Parathyroid adenoma (tissue), 2 donors: ENCODE measurements at regions not wholly inside any gene's neighbourhood (a gene's known extent, or its start where the extent isn't known, plus 50 kb on each side); places are given as distances from the start of the nearest gene placed in this dataset.

Experiments
- H2AFZ ChIP-seq: fragments of 300-600 bp; sonication (generic); one replicate; pipeline ENCODE4 v1.7.0; 2017; ENCODE audit warnings: antibody characterized with exemption, mild to moderate bottlenecking
- H3K27ac ChIP-seq: fragments of 300-600 bp; sonication (generic); one replicate; pipeline ENCODE4 v1.7.0; 2017
- H3K27me3 ChIP-seq: fragments of 300-600 bp; sonication (generic); one replicate; pipeline ENCODE4 v1.7.0; 2017; ENCODE audit warnings: low read length; ENCODE audit not compliant: control insufficient read depth, insufficient read depth
- H3K36me3 ChIP-seq: fragments of 300-600 bp; sonication (generic); one replicate; pipeline ENCODE4 v1.7.0; 2017; ENCODE audit warnings: low read length; ENCODE audit not compliant: control insufficient read depth, insufficient read depth
- H3K4me1 ChIP-seq: fragments of 300-600 bp; sonication (generic); one replicate; pipeline ENCODE4 v1.7.0; 2017; ENCODE audit warnings: control low read depth
- H3K4me2 ChIP-seq: fragments of 300-600 bp; sonication (generic); one replicate; pipeline ENCODE4 v1.7.0; 2017; ENCODE audit warnings: low read length
- H3K4me3 ChIP-seq: fragments of 300-600 bp; sonication (generic); one replicate; pipeline ENCODE4 v1.7.0; 2017; ENCODE audit warnings: low read depth, low read length
- H3K79me2 ChIP-seq: fragments of 300-600 bp; sonication (generic); one replicate; pipeline ENCODE4 v1.7.0; 2017; ENCODE audit warnings: control low read depth
- H3K9ac ChIP-seq: fragments of 300-600 bp; sonication (generic); one replicate; pipeline ENCODE4 v1.7.0; 2017; ENCODE audit warnings: mild to moderate bottlenecking
- H3K9me3 ChIP-seq: fragments of 300-600 bp; sonication (generic); one replicate; pipeline ENCODE4 v1.7.0; 2017; ENCODE audit warnings: low read length; ENCODE audit not compliant: control insufficient read depth
- CTCF ChIP-seq: fragments of 300-600 bp; sonication (generic); IDR thresholded peaks from one replicate; pipeline ENCODE4 v1.7.0; 2017; ENCODE audit warnings: antibody characterized with exemption, mild to moderate bottlenecking
- donor health status: primary hyperparathyroidism.

DNA sequence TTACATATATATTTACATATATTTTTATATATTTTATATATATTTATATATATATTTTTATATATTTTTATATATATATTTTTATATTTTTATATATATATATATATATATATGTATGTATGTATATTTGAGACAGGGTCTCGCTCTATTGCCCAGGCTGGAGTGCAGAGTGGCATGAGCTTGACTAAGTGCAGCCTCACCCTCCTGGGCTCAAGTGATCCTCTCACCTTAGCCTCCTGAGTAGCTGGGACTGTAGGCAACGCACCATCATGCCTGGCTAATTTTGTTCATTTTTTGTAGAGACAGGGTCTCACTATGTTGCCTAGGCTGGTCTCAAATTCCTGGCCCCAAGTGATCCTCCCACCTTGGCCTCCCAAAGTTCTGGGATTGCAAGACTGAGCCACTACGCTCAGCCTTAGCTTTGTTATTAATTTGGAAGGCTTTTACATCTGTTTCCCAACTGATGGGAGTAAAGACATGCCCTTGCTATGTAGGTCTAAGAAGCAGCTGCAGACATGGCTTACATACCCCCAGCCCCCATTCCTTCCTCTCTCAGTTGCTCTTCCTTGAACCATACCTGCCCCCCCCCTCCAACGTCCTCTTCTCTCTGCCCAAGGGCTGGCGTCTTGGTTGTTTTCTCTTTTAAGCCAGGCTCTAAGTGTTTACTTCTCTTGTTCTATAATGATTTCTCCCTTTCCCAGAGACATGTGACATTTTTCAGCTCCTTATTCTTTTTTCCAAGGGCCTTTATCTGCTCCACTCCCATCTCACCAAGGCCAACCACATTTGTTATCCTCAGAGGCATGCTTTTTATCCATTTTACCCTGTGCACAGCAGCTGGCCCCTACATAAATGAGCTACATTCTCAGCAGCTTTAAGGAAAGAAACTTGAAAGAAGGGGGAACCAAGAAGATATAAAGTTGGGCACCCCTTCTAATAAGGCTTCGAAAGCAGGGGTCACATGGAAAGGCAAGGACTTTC is 64.2 kb upstream of the ATF7IP2 start:
- Histone ChIP-seq H3K79me2 (no peaks in the 10 kb centered on the region), H3K4me2 (no peak overlapping the region), H3K9me3 (no peaks in the 10 kb centered on the region), H3K27ac (no peak overlapping the region), H3K4me3 (no peak overlapping the region), H3K27me3 (no peaks in the 10 kb centered on the region), H3K4me1 (no peaks in the 10 kb centered on the region), H2AFZ (no peak overlapping the region), H3K36me3 (no peaks in the 10 kb centered on the region), H3K9ac (no peak overlapping the region)
- TF ChIP-seq CTCF, result no peak

DNA sequence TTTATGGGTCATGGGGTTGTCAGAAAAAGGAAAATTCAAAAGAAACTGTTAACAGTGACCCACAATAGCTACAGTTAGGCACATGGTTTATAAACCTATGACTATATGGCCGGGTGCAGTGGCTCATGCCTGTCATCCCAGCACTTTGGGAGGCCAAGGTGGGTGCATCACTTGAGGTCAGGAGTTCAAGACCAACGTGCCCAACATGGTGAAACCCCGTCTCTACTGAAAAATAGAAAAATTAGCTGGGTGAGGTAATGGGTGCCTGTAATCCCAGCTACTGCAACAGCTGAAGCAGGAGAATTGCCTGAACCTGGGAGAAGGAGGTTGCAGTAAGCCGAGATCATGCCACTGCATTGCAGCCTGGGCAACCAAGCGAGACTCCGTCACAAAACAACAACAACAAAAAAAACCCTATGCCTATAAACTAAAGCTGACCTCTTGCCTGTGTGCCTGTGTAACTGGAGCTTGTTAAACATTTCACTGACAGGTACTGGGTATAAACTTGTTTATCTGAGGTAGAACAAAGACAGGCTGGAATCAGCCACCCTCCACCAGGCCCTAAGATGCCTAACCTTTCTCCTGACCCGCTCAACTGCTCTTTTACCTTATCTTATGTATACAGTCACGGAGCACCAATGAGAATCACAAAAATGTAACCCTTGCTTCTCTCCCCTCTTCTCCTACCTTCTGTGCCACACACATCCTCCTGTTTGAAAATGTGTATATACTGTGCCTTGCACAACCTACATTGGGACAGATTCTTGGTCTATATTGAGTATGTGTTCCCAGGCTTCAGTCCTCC is 62.9 kb upstream of the ATF7IP2 start:
- Histone ChIP-seq H3K4me2 (no peak overlapping the region), H3K79me2 (no peaks in the 10 kb centered on the region), H3K27ac (no peak overlapping the region), H3K4me1 (no peaks in the 10 kb centered on the region), H3K4me3 (no peak overlapping the region), H2AFZ (no peak overlapping the region), H3K9ac (no peak overlapping the region), H3K9me3 (no peaks in the 10 kb centered on the region), H3K36me3 (no peaks in the 10 kb centered on the region), H3K27me3 (no peaks in the 10 kb centered on the region)
- no peak for TF ChIP-seq CTCF

DNA sequence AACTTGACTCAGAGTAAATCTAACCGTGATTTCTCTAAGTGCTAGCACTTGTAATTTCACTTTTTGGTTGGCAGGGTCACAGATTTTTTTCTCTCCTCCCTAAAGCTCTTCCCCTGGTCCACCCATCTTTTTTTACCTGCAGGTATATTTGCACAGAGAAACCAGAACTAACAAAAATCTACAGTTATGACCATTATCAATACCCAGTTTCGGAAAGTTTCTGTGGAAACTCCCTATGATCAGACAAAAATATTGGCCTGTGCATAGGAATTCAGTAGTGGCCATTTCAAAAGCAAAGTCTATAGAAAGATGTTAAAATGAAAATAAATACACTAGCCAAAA is 62.4 kb upstream of the ATF7IP2 start:
- no peaks in the 10 kb centered on the region for H3K79me2 ChIP-seq
- no peak overlapping the region for H3K4me3 ChIP-seq
- no peaks in the 10 kb centered on the region for H3K27me3 ChIP-seq
- H3K9me3 ChIP-seq, result no peaks in the 10 kb centered on the region
- H3K27ac ChIP-seq, result no peak overlapping the region
- TF ChIP-seq CTCF, result no peak
- no peak overlapping the region for H3K9ac ChIP-seq
- no peaks in the 10 kb centered on the region for H3K4me1 ChIP-seq
- H2AFZ ChIP-seq, result no peak overlapping the region
- H3K36me3 ChIP-seq, result no peaks in the 10 kb centered on the region
- H3K4me2 ChIP-seq, result no peak overlapping the region

DNA sequence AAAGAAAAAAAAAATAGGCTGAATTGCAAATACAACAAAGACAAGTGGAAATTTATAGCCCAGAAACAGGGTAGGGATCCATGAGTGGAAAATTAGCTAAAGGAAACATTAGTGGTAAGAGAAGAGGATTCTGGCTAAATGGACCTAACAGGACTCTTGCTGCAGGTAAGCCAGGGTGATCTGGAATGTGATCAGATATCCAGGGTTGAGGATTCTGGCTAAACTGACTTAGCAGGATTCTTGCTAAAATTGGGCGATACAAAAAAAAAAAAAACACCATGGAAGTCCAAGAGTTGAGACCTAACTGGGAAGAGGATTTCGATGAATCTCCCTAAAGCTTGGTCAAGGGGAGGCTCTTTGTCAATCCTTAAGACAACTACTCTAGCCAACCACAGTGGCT is 61.7 kb upstream of the ATF7IP2 start:
- no peak overlapping the region for H3K4me2 ChIP-seq
- H3K4me1 ChIP-seq, result no peaks in the 10 kb centered on the region
- H3K4me3 ChIP-seq, result no peak overlapping the region
- no peaks in the 10 kb centered on the region for H3K27me3 ChIP-seq
- TF ChIP-seq CTCF, result no peak
- no peak overlapping the region for H3K9ac ChIP-seq
- no peaks in the 10 kb centered on the region for H3K36me3 ChIP-seq
- no peaks in the 10 kb centered on the region for H3K9me3 ChIP-seq
- H3K27ac ChIP-seq, result no peak overlapping the region
- H2AFZ ChIP-seq, result no peak overlapping the region
- H3K79me2 ChIP-seq, result no peaks in the 10 kb centered on the region
